CD4-positive, alpha-beta T cell treated with Interleukin-10 for 1 hour (primary cell): ENCODE measurements at regions not wholly inside any gene's neighbourhood (a gene's known extent, or its start where the extent isn't known, plus 50 kb on each side); places are given as distances from the start of the nearest gene placed in this dataset.
"Not testable (repeated sequence)": the region's sequence is repeated elsewhere in the genome, so short reads cannot be mapped to it uniquely, and the experiment has no call there.

Experiments
- DNase-seq: peaks from one replicate; pipeline ENCODE4 v3.0.0-alpha.2; 2020

DNA sequence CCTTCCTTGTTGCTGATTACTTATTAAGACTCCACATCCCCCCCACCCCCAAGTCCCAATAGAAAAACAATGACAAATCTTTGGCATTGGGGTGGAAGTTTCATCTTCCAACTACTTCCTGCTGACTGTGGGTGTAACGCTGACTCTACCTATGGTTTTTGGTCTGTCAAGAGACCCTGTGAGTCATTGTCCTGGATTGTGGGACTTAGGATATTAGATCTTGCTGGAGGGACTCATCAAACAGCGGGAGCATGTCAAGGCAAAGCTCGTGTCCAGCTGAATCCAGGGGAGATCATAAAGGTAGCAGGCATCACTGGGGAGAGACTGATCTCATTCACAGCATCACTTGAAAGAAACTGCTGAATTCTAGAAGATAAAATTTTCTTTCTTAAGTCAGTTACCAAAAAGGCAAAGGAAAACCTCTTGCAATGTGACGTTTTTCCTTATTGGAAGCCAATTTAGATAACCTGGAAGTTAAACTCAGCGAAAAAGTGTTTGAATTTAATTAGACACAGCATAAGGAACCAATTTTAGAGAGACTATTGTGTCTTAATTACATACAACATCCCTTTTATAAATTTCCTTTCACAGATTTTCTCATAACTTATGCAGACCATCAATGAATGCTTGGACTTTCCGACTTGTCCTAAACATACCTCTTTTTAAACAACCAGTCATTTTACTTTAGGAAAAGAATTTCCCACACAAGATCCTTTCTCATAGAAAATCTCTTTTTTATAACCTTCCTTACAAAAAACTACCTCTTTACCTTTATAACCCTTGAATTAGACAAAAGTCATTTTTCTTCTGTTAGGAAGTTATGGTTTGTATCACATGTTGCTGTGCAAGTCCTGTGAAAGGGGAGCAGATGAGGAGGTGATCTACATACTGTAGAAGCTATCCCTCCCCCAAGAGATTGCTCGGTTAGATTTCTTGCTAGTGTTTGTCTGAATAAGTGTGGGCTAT, 94.6 kb upstream of the SCAF11 start:
- DNase-seq = no peak

DNA sequence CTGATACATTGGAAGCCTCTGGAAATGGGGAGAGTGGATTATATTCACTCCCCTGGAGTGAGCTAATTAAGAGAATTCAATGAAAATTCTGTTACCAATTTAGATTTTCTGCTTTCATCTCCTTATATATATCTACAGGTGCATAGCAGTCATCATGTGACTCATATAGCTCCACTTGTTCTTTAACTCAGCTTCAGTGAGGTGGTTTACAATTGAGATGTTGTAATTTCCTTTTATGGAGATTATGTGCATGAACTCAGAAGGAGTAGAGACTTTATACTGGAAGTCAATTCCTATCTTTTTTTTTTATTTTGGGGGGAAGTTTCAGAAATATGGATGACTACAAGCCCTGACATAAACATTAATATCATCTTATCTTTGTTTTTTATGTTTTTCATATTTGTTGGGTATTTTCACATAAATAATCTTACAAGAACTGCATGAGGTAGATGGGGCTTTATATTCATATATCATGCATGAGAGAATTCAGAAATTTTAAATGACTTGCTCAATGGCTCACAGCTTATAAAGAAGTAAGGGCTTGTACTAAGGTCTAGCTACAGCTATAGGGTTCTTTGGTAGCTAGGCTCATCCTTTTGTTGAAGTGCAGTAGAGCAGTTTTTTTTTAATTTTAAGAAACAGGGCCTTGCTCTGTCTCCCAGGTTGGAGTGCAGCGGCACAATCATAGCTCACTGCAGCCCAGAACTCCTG, 92.3 kb upstream of the SCAF11 start:
- DNase-seq = no peak

DNA sequence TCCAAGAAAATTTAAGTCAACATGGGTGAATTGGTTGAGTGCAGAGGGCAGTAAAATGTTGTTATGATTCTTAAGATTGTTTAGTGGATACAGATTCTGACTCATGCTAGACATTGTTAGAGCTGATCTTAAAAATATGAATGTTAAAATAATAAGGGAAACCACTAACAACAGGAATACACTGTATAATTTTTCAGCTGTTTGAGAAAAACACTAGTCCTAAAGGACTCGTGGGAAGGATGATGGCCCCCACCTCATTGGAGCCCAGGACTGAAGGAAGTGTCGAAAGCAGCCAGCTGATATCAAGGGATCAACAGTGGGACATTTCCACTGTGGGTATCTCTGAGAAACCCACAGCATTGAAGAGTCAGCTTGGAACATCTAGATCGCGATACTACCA, 82.9 kb upstream of the SCAF11 start:
- no peak for DNase-seq

DNA sequence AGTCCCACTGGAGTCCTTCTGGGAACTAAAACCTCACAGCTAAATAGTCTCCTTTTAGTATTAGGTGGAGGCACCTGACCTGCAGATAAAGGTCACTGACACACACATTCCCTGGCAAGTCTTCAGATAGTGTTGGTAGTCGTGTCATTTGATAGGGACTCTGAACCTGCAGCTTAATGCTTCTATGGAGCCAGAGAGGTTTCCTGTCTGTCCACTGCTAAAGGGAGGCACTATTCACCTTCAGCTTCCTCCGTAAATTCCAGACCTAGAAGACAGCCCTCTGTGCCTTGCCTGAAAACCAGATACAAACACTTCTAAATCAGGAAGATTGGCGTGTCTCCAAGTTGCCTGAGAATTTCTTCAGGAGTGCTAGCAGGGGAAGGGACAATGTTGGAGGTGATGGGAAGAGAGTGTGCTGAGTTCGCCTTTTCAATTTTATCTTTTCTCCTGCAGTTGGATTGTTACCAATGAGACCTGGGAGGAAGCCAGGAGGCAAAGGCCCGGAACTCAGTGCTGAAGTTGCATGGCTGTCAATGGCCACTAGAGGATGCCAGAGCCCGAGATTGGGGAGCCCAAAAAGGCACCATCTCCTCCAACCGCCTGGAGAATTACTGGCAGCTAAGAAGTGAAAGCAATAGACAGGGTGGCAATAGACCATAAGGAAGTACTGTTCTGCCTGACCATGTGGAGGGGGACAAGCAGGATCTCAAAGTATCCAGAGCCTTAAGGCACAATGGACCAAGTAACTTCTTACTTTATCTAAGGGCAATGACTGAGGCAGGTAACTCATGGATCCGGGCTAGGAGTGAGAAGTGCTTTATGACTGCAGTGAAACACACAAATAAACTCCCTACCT, 81.6 kb upstream of the SCAF11 start:
- DNase-seq = peak; percentile 65

DNA sequence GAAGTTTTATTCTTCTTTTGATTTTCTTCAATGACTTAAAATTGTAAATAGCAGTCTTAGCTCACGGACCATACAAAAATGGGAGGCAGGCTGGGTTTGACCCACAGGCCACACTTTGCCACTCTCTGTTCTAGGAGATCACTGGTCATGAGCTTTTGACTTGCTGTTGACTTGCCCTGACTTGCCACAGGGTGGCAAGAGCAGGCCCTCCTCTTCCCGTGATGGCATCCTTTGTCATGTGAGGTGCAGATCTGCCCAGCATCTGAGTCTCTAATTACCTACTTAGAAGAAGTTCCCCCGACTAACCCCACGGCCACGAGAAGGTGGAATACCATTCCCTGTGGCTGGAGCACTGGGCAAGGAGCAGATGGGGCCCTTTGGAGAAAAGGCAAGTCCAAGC, 81.0 kb upstream of the SCAF11 start:
- no peak for DNase-seq

DNA sequence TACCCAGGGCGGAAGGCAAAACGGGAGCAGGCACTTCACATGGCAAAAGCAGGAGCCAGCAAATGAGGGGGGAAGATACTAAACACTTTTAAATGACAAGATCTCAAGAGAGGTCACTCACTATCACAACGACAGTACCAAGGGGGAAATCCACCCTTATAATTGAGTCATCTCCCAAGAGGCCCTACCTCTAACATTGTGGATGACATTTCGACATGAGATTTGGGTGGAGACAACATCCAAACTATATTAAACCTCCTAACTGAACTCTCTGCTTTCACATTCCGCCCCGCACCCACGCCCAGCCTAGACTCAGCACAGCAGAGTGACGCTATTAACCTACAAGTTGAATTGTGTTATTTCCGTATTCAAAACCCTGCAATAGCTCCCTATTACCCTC, 76.7 kb upstream of the SCAF11 start:
- no peak for DNase-seq

DNA sequence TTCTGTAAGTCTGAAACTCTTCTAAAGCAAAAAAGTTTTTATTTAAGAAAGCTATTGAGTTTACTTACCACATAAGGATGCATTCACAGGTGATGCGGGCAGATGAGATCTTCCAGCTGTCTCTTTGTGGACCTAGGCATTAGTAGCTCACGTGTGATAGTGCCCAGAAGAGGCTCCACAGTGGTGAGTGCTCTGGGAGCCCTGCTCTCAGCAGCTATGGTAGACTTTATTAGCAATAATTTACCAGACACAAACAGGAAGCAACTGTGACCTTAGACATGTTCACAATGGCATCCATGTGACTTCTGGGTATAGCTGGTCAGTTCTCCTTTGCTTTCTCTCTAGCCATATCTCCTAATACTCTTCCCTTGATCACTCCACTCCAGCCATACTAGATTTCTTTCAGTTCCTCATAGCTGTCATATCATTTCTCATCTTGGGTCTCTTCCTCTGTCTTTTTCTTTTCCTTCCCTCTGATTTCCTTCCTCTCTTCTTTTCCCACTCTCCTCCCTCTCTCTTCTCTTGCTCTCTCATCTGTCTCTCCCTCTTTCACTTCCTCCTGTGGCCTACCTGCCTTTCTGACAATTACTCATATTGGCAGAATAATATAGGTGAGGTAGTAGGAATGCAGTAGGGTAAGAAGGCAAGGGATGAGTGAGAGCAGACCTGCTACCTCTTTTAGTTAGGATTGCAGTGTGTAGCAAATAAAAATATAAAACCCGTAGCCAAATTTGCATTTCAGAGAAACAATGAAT, 75.2 kb upstream of the SCAF11 start:
- DNase-seq = no peak

DNA sequence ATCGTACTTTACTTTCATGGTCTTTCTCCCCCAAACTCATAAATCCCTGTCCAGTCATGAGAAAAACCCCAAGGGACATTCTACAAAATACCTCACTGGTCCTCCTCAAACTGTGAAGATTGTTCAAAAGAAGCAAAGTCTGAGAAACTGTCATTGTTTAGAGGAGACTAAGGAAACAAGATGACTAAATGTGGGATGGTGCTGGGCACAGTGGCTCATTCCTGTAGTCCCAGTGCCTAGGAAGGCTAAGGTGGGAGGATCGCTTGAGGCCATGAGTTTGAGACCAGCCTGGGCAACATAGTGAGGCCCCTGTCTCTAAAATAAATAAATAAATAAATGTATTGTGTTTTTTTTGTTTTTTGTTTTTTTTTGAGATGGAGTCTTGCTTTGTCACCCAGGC, 74.2 kb upstream of the SCAF11 start:
- no peak for DNase-seq

DNA sequence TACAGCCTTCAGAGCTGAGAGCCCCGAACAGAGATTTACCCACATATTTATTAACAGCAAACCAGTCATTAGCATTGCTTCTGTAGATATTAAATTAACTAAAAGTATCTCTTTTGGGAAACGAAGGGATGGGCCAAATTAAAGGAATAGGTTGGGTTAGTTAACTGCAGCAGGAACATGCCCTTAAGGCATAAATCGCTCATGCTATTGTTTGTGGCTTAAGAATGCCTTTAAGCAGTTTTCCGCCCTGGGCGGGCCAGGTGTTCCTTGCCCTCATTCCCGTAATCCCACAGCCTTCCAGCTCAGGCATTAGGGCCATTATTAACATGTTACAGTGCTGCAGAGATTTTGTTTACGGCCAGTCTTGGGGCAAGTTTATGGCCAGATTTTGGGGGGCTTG, 68.3 kb upstream of the SCAF11 start:
- not testable (repeated sequence) for DNase-seq

DNA sequence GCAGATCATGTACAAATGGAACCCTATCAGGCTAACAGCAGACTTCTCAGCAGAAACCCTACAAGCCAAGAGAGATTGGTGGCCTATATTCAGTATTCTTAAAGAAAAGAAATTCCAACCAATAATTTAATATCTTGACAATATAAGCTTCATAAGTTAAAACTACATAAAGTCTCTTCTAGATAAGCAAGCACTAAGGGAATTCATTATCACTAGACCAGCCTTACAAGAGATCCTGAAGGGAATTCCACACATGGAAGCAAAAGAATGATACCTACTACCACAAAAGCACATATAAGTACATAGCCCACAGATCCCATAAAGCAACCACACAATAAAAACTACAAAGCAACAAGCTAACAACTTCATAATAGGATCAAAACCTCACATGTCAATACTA, 60.4 kb upstream of the SCAF11 start:
- no peak for DNase-seq

DNA sequence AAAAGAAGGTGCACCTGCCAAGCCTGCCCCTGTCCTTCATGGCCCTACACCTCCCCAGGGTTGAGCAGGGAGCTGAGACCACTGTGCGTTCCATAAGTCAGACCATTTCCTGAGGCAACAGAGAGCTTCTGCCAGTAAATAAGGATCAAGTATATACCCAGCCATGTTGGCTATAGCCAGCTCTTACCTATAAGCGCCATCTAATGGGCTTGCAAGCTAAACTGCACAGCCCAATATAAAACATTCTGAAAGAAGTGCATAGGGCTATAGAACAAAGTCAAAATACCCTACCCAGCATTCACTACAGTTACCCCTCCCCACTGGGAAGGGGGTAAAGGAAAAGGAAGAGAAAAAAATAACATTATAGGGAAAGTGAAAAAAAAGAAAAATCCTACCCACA, 59.3 kb upstream of the SCAF11 start:
- DNase-seq = no peak

DNA sequence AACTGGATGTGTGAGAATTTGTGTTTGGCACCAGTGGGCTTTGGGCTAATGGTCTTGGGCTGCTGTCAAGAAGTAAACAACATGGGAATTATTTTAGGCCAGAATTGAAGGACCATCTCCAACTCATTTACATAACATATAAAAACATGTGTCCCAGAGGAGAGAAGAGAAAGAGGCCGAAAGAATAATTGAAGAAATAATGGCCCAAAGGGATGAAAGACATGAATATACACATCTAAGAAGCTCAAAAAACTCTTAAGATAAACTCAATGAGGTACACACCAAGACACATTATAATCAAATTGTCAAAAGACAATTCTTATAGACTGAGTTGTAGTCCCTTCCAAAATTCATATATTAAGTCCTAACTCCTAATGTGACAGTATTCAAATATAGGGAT, 56.1 kb upstream of the SCAF11 start:
- no peak for DNase-seq

DNA sequence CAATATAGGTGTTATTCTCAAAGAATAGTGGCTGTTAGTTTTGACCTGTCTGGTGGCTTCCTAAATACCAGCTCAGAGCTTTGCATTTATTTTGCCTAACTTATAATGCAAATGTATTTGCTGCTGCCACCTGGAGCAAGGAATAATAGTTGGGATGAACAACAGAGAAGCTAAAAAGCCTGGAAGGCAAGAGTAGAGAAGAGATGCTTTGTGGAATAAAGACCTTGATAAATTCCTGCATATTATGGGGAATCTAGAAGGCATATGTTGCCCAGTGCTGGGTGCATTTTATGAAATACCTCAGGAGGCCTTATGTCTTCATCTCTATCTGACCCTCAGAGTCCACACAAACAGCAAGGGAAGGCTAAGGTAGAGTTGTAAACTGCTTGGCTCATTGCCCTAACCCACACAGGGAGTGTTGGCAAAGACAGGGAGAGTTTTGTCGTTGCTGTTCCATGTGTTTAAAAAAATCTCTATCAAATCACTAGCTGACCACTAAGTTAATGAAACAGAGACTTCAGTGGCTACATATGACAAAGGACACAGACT, 53.7 kb upstream of the SCAF11 start:
- DNase-seq = no peak
